Iris pigment epithelial cell (primary cell): ENCODE measurements at regions not wholly inside any gene's neighbourhood (a gene's known extent, or its start where the extent isn't known, plus 50 kb on each side); places are given as distances from the start of the nearest gene placed in this dataset.
"Not testable (repeated sequence)": the region's sequence is repeated elsewhere in the genome, so short reads cannot be mapped to it uniquely, and the experiment has no call there.

Experiments used
- DNase-seq: peaks from one replicate; pipeline ENCODE4 v3.0.0-alpha.2; 2011; ENCODE audit warnings: low read depth

DNA sequence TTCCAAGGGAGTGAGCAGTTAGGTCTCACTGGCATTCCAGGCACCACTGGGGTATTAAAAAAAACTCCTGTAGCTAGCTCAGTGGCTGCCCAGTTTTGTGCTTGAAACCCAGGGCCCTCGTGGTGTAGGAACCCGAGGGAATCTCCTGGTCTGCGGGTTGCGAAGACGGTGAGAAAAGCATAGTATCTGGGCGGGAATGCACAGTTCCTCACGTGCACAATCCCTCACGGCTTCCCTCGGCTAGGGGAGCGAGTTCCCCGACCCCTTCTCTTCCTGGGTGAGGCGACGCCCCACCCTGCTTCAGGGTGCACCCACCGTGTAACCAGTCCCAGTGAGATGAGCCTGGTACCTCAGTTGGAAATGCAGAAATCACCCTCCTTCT is 50.5 kb upstream of the PGBD5 start:
- no peak for DNase-seq

DNA sequence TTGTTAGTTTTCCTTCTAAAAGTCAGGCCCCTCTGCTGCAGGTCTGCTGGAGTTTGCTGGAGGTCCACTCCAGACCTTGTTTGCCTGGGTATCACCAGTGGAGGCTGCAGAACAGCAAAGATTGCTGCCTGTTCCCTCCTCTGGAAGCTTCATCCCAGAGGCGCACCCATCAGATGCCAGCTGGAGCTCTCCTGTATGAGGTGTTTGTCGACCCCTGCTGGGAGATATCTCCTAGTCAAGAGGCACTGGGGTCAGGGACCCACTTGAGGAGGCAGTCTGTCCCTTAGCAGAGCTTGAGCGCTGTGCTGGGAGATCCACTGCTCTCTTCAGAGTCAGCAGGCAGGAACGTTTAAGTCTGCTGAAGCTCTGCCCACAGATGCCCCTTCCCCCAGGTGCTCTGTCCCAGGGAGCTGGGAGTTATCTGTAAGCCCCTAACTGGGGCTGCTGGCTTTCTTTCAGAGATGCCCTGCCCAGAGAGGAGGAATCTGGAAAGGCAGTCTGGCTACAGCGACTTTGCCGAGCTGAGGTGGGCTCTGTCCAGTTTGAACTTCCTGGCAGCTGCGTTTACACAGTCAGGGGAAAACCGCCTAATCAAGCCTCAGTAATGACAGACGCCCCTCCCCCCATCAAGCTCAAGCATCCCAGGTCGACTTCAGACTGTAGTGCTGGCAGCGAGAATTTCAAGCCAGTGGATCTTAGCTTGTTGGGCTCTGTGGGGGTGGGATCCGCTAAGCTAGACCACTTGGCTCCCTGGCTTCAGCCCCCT is 49.9 kb upstream of the PGBD5 start:
- not testable (repeated sequence) for DNase-seq
